HG03095 (cell line): ENCODE measurements at regions not wholly inside any gene's neighbourhood (a gene's known extent, or its start where the extent isn't known, plus 50 kb on each side); places are given as distances from the start of the nearest gene placed in this dataset.
"Not testable (repeated sequence)": the region's sequence is repeated elsewhere in the genome, so short reads cannot be mapped to it uniquely, and the experiment has no call there.

ENCODE experiments used
- ATAC-seq: cut with Tn5 transposase; IDR thresholded peaks from one replicate; pipeline ENCODE4 v1.9.1; 2021; ENCODE audit warnings: moderate library complexity; ENCODE audit not compliant: unreplicated experiment

DNA sequence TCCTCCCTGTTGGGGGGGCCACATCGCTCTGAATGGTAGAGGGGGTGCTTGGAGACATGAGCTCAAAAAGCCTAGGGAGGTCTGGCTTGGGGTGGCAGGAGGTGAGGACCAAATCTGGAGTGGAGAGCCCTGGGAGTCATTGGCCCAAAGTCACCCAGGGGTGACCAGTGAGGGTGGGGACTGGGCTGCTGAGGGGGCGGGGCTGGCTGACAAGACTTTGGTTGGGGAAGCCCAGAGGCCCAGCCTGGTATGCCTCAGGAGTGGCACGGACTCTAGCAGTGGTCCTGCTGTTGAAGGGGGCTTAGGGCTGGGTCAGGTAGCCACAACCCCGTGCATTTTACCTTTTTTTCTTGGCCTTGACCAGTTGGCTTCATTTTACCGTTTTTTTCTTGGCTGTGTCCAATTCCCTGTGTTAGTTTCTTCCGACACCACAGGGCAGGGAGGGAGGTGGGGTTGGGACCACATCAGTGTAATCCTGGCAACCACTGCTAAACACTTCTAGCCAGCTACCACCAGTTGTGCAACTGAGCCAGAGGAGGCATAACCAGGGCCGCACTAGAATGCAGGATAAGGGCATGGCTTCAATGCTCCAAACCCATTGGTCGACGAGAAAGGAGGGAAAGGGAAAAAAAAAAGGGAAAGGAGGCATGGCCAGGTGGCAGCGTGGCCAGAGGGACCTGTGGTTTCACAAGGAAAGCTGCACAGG is 105.3 kb upstream of the C2CD4B start:
- no peak for ATAC-seq

DNA sequence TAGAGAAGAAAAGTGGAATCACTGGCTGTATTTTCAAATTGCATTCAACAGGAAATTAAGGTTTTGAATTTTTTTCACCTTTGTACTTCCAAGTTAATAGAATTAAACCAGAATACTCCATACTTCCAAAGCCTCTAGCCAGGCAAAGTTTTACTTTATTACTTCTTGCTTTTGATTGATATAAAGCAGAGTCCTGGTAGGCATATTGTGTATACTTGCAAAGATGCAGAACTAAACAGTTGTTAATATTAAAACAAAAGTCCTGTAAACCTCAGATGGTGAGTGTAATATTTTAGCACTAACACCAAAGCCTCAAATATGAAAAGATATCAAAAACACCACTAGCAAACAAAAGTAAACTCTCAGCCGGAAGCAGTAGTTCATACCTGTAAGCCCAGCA is 107.2 kb upstream of the C2CD4B start:
- no peak for ATAC-seq

DNA sequence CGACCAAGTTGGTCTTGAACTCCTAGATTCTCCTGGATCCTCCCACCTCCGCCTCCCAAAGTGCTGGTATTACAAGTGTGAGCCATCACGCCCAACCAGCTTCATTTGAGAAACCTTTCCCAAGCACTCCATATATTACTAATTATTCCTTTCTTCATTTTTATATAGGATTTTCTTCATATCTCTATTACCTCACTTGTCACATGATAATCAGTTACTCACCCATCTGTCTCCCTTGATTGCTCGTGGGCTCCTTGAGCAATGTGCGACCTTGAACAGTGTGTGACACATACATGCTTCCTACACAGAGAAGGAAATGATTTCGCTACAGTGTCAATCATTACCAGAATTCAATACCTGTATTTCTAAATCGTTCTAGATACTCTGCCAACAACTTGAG is 110.7 kb upstream of the C2CD4B start:
- ATAC-seq, result no peak

DNA sequence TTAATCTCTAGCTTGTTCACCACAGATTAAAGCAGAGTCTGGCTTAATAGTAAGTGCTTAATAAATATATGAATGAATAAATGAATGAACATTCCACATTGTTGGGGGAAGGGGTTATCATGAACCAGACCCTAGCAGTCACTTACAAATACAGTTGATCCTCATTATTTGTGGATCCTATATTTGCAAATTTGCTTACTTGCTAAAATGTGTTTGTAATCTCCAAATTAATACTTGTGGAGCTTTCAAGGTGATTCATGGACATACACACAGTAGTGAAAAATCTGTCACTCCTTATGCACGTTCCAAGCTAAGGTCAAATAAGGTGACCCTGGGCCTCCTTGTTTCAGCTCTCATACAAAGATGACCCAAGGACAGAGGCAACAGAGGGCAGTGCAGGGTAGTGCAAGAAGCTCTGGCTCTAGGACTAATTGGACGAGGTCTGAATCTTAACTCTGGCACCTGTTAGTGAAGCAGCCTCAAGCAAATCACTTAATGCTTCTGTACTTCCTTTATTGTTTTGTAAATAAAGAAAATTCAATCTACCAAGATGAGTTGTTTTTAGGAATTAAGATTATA is 112.8 kb upstream of the C2CD4B start:
- ATAC-seq, result no peak

DNA sequence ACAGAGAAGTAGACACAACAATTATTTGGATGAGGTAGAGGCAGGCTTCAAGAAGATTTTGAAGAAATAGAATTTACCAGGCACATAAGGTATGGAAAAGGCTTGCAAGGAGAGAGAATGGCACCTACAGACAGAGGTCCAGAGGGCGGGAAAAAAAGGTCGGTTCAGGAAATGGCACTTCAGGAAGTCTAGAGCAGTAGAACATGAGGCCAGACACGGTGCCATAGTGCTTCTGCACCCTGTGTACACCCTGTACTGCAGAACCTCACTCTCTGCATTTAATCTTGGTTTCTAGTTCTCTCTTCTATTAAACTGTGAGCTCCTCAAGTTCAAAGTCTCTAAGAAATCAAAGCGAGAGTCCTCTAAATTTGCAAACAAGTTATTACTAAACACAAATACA is 113.4 kb upstream of the C2CD4B start:
- ATAC-seq, result no peak

DNA sequence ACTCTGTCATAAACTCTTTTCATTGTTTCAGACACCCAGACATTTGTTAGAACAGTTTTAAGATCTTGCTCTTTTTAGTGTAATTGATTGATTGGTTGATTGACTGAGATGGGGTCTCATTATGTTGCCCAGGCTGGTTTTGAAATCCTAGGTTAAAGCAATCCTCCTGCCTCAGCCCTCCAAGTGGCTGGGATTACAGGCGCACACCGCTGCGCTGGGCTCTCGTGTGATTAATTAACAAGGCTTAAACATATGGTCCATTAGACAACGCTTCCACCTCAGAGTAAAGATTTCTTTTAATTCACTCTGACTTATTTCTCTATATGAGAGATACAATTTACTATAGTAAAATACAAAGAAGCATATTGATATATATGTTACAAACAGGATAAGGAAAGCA is 114.0 kb upstream of the C2CD4B start:
- no peak for ATAC-seq

DNA sequence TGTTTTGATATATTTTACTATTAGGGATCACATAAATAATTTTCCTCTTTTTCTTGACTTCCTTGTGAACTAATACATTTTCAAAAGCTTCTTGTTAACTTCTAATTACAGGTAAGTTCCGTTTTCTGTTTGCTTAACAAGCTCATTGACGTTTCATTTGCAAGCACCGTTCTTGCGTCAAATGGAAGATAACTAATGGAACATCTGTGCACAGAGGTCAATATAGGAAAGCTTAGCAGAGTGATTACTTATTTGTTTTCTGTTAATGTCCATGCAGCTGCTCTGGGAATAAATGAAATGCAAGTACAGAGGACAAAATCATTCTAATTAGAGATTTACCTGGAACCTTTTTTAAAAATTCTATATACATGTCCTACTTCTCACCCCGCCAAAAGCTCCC is 115.5 kb upstream of the C2CD4B start:
- ATAC-seq, result no peak

DNA sequence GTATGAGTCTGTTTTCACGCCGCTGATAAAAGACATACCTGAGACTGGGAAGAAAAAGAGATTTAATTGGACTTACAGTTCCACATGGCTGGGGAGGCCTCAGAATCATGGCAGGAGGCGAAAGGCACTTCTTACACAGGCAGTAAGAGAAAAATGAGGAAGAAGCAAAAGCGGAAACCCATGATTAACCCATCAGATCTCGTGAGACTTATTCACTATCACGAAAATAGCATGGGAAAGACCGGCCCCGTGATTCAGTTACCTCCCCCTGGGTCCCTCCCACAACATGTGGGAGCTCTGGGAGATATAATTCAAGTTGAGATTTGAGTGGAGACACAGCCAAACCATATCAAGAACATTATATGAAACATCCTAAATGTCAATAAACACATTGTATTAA is 116.7 kb upstream of the C2CD4B start:
- not testable (repeated sequence) for ATAC-seq

DNA sequence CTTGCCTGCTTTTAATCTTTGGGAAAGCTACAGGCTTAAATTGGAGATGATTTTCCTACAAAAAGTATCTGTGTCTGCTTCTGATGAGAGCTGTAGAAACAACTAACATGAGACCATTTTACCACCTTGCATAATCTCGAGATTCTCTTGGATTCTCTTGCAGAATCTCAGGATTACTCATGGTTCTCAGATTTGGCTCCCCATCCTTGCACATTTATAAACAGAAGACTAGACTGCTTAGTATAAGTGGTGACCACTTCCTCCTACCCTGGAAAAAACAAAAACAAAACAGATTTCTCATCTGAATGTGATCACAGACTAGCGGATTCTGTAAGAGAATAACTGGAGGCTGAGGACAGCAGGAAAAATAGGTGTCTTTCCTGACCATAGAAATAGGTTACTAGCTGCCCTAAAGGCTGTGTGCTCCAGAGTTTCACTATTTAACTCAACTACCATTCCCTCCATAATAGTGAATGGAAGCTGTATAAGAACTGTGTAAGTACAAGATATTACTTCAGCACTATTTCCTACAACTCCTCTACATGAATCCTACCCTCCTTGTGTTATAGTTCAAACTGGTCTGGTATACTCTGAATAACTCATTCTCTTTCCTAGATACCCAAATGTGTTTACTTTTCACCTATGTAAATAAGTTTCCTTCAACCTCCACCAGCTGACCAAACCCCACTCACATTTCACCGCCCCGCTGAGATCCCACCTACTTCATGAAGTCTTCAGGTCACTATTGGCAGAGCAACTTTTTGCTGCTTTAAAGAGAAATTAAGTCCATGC is 122.2 kb upstream of the C2CD4B start:
- ATAC-seq, result no peak

DNA sequence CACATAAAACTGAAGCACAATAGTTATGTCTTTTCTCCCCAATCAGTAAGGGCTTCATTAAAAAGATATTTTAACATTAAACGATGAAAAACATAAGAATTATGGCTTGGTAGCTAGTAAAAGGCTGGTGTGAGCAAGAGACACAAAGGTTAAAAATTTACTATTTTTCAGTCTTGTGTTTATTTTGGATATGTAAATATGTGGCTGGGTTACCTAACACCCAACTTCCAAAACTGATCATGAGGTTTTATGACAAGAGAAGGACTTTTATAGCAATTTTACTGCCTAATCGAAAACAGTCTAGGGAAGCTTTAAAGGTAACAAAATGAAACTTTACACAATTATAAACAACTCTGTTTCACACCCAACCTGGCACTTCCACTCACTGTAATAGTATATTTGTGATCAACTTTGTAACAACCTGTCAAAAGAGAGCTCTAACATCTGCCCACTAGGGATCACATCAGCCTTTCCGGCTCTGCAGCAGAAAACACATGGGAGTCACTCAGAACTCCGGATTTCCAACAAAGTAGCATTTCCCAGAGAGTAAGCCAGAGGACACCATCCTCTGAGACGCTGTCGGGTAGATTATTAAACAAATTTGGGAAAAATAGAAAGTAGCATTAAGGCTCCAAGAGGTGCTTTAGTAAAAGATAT is 123.4 kb upstream of the C2CD4B start:
- ATAC-seq, result no peak

DNA sequence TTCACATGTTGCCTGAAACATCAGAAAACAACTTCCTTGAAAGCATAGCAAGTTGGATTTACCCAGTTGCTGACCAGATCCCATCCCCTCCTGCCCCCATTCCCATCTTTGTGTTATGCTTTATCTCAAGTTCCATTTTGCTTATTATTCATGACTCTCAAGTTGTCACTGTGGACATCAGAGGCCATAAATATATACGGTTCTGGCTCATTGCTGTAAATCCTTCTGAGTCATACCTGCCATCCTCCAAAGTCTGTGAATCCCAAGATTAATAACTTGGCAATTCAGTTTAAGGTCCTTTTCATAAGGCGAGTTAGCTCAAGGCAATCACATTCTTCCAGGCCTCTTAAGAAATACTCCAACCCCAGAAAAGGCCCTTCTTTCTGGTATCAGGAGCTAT is 126.2 kb upstream of the C2CD4B start:
- ATAC-seq, result no peak

DNA sequence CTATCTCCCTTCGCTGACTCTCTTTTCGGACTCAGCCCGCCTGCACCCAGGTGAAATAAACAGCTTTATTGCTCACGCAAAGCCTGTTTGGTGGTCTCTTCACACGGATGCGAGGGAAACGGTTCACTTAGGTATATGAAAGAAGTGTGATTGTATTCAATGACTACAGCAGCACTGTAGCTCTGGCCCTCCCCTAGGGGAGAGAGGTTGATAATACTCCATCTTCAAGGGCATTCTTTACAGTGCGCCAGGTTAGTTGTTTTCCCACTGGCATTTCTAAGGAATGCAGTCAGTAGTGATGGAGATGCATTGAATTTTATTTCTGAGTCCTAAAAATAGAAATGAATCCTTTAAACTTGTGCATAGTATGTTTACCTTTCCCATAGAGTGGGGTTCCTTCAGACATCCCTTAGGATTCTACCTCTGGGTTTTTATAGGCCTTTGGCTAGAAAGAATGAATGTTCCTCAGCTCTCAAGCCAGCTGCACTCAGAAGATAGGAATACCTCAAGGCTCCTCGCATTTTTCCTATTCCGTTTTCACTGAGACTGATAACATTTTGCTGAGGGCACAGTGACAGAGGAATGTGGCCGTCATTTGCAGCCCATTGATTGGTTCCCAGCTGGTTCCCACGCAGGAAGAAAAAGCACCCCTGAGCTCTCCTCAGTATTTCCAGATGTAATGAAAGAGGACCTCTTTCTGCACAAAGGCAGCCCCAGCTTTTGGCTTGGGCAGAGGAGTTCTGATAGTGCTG is 131.8 kb upstream of the C2CD4B start:
- no peak for ATAC-seq

DNA sequence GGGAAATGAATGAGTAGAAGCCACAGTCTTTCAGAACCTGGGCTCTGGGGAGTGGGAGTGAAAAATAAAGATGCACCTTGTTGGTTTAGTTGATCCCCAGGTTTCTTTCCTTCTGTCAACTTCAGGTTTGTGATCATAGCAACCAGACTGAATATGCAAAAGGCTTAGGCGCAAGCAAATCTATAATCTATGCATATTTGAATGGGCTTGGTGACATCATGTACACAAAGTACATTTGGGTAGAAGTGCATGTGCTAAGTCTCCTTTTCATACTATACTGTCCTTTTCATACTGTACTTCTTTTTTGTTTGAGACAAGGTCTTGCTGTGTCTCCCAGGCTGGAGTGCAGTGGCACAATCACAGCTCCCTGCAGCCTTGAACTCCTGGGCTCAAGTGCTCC is 132.4 kb upstream of the C2CD4B start:
- no peak for ATAC-seq

DNA sequence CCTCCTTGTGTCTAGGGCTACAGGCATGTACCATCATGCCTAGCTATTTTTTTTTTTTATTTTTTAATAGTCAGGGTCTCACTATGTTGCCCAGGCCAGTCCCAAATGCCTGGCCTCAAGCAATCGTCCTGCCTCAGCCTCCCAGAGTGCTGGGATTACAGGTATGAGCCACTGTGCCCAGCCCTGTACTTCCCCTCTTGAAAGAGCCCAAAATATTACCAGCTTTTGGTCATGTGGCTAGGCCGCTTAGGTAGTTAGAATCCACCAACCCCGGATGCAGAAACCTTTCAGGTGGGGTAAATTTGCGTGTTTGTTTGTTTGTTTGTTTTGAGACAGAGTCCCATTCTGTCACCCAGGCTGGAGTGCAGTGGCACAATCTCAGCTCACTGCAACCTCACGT is 132.8 kb upstream of the C2CD4B start:
- ATAC-seq, result no peak

DNA sequence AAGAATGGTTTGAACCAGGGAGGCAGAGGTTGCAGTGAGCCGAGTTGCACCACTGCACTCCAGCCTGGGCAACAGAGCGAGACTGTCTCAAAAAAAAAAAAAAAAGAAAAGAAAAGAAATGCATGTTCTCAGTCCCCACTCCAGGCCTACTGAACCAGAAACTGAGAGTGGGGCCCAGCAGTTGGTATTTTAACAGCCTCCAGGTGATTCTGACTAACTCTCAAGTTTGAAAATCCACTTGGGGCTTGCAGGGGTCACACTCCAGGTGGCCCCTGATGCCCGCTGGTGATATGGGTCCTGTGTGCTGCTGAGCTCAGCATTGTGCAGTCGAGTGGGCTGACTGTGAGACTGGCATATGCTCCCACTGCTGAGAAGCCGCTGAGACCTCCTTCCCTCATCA is 133.7 kb upstream of the C2CD4B start:
- ATAC-seq, result no peak

DNA sequence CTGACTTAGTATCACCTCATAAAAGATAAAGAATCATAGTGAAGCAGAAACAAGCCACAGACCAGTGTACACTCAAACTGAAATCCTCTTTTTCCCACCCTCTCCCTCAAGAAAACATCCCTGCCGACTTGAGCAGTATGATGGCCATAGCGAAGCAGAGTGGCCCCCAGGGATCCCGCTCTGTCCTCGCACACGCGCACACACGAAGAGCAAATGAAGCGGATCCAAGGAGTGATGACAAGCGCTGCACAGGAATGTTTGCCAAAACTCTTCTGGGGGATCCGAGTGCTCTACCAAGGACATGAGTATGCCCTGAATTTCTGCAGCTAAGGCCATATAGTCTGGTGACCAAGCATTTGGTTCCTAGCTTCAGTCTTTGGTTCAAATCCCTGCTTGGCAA is 134.5 kb upstream of the C2CD4B start:
- no peak for ATAC-seq

DNA sequence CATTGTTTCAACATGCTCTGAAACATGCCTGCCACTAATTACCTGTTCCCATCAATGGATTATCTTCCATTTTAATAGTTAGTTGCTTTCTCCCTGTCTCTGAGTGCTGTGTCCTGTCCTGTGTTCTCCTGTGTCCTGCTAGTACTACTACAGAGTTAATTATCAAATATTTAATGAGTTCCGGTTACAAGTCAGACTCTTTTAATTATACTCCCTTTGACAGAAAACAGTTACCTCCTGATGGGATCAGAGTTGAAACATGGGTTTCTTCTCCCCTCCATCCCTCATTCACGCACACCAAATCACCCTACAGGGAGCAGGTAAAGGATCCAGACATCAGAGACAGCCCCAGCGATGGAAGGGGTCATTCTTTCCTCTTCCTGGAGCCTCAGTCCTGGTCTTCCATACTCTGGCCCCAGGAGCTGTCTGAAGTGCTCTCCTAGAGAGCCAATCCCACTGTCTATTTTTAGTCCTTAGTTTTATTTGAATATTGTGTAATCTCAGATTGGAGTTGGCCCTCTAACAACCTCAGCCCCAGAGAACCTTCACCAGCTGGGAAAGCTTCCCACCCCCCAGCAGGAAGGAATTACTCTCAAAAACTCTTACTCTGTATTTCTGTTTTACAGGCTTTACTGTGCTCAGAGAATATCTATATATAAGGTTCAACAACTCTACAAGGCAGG is 137.0 kb upstream of the C2CD4B start:
- ATAC-seq, result no peak

DNA sequence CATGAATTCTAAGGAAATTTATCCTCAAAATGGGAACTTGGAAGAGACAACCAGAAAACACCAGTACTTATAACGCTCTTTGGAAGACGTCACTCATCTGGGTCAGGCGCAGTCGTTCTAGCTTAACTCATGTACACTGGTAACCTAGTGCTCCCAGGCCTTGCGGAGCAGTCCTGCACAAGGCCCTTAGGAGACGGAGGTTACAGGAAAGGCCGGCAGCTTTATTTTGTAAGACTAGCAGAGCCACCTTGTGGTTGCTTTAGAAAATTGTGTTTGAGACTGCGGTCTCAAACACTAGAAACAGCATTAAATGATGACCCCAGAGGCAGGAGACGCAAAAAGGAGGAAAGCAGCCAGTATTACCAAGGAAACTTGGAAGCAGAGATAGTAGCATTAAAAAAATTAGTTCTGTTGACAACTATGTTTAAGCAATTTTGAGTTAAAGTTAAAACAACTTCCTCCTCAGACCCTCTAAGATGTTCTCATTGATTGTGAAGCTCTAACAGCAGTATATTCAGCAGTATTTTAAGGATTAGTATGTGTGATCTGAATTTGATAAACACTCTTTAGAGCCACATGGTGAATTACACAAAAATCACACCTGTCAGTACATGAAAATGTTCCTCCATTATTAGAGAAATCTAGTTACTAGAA is 141.9 kb upstream of the C2CD4B start:
- no peak for ATAC-seq

DNA sequence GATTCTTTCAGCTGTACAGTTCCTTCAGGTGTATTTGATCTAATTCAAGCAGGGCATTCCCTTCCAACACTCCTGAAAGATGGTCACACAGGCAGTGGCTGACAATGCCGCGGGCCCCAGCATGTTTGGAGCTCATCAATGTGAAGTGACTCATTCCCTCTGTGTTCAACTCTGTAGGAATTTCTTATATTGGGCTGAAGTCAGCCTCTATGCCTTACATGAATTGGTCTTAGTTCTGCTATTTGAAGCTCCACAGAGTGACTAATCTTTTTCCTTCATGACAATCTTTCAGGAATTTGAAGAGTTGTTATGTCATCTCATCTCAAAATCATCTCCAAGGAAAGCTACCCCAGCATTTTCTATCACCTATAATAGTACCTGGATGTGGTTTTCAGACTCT is 142.5 kb upstream of the C2CD4B start:
- ATAC-seq, result no peak
